HG02973 (cell line): ENCODE measurements at regions not wholly inside any gene's neighbourhood (a gene's known extent, or its start where the extent isn't known, plus 50 kb on each side); places are given as distances from the start of the nearest gene placed in this dataset.
"Not testable (repeated sequence)": the region's sequence is repeated elsewhere in the genome, so short reads cannot be mapped to it uniquely, and the experiment has no call there.

Experiments used
- ATAC-seq: cut with Tn5 transposase; IDR thresholded peaks from one replicate; pipeline ENCODE4 v1.9.1; 2021; ENCODE audit warnings: moderate library complexity; ENCODE audit not compliant: unreplicated experiment

- ATAC-seq = no peak
Measured at GRCh38 chr14:48325486-48325885, 650.1 kb upstream of the MDGA2 start.

- ATAC-seq = no peak
Measured at GRCh38 chr14:48323665-48324064, 648.3 kb upstream of the MDGA2 start.

GRCh38 chr14:48319823-48320222 is 644.4 kb upstream of the MDGA2 start:
- ATAC-seq = no peak

- no peak for ATAC-seq
Measured at GRCh38 chr14:48304729-48305128, 629.3 kb upstream of the MDGA2 start.

- no peak for ATAC-seq
Measured at GRCh38 chr14:48289701-48290100, 614.3 kb upstream of the MDGA2 start.

- not testable (repeated sequence) for ATAC-seq
Measured at GRCh38 chr14:48285217-48285616, 609.8 kb upstream of the MDGA2 start.

GRCh38 chr14:48275301-48275700 is 599.9 kb upstream of the MDGA2 start:
- ATAC-seq = no peak

GRCh38 chr14:48274826-48275225 is 599.4 kb upstream of the MDGA2 start:
- no peak for ATAC-seq

- ATAC-seq = not testable (repeated sequence)
Measured at GRCh38 chr14:48267926-48268325, 592.5 kb upstream of the MDGA2 start.

GRCh38 chr14:48266201-48266600 is 590.8 kb upstream of the MDGA2 start:
- ATAC-seq = not testable (repeated sequence)

- ATAC-seq = no peak
Measured at GRCh38 chr14:48261436-48261835, 586.0 kb upstream of the MDGA2 start.

GRCh38 chr14:48260394-48261295 is 585.2 kb upstream of the MDGA2 start:
- ATAC-seq = not testable (repeated sequence)

- ATAC-seq = not testable (repeated sequence)
Measured at GRCh38 chr14:48259876-48260275, 584.5 kb upstream of the MDGA2 start.

GRCh38 chr14:48259232-48259631 is 583.8 kb upstream of the MDGA2 start:
- not testable (repeated sequence) for ATAC-seq

GRCh38 chr14:48258703-48259102 is 583.3 kb upstream of the MDGA2 start:
- ATAC-seq = not testable (repeated sequence)

GRCh38 chr14:48253020-48253419 is 577.6 kb upstream of the MDGA2 start:
- no peak for ATAC-seq

GRCh38 chr14:48251290-48251689 is 575.9 kb upstream of the MDGA2 start:
- no peak for ATAC-seq

GRCh38 chr14:48250575-48250974 is 575.2 kb upstream of the MDGA2 start:
- no peak for ATAC-seq

- no peak for ATAC-seq
Measured at GRCh38 chr14:48247977-48248376, 572.6 kb upstream of the MDGA2 start.

- ATAC-seq = no peak
Measured at GRCh38 chr14:48243900-48244299, 568.5 kb upstream of the MDGA2 start.

GRCh38 chr14:48229091-48229490 is 553.7 kb upstream of the MDGA2 start:
- ATAC-seq = no peak

- no peak for ATAC-seq
Measured at GRCh38 chr14:48193893-48194292, 518.5 kb upstream of the MDGA2 start.

- ATAC-seq = not testable (repeated sequence)
Measured at GRCh38 chr14:48149624-48150023, 474.2 kb upstream of the MDGA2 start.
